GM23338 (cell line): ENCODE measurements at regions not wholly inside any gene's neighbourhood (a gene's known extent, or its start where the extent isn't known, plus 50 kb on each side); places are given as distances from the start of the nearest gene placed in this dataset.

ENCODE experiments used
- CREB1 ChIP-seq: fragments of 250-450 bp; sonication (Bioruptor Pico); IDR thresholded peaks from 2 replicates; pipeline ENCODE4 v1.5.0; 2020; ENCODE audit warnings: low read depth, mild to moderate bottlenecking, moderate library complexity
- EZH2 ChIP-seq: fragments of 200-600 bp; sonication (generic); IDR thresholded peaks from one replicate; pipeline ENCODE4 v1.8.0; 2017; ENCODE audit warnings: antibody characterized with exemption, mild to moderate bottlenecking, low read depth; ENCODE audit not compliant: unreplicated experiment
- EZH2phosphoT487 ChIP-seq: fragments of 200-600 bp; sonication (generic); IDR thresholded peaks from one replicate; pipeline ENCODE4 v1.8.1; 2018; ENCODE audit warnings: antibody characterized with exemption; ENCODE audit not compliant: unreplicated experiment
- JUNB ChIP-seq: IDR thresholded peaks from one replicate; pipeline ENCODE4 v1.6.1; 2016; ENCODE audit warnings: antibody characterized with exemption; ENCODE audit not compliant: unreplicated experiment
- POLR2AphosphoS5 ChIP-seq: IDR thresholded peaks from 2 replicates; pipeline ENCODE4 v1.6.1; 2016; ENCODE audit warnings: antibody characterized with exemption, low read depth
- STAT1 ChIP-seq: IDR thresholded peaks from one replicate; pipeline ENCODE4 v1.6.1; 2016; ENCODE audit warnings: antibody characterized with exemption; ENCODE audit not compliant: unreplicated experiment
- TF ChIP-seq, protein P1 (sequence below): IDR thresholded peaks from one replicate; pipeline ENCODE4 v1.6.1; 2018; ENCODE audit warnings: antibody characterized with exemption; ENCODE audit not compliant: unreplicated experiment
- TF ChIP-seq, protein P2 (sequence below), 2 experiments: fragments of 200-600 bp in 1 of 2; sonication (generic) in 1 of 2; conservative IDR thresholded peaks; 2 replicates each; pipeline versions ENCODE4 v1.5.1 to v1.6.1; 2016 to 2017; ENCODE audit warnings: antibody characterized with exemption in 2 of 2, low read depth in 2 of 2, mild to moderate bottlenecking in 2 of 2, moderate library complexity in 1 of 2
- TF ChIP-seq, protein P3 (sequence below): IDR thresholded peaks from 2 replicates; pipeline ENCODE4 v1.6.1; 2016; ENCODE audit warnings: antibody characterized with exemption

DNA sequence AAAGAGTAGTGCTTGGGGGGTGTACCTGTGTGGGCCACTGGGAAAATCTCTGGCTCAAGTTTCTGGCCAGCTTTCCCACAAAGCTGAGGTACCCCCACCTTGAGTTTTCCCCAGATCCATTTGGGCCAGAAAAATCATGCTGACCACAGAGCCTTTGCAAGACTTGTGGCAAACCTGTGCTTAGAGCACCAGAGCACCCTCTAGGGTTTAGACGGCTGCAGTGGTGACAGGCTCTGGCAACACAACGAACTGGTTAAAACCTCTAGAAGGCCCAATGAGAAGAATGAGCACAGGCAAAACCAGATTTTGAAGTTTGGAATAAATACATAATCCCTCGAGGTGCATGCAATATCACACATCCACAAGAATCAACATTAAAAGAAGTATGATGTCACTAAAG, 290.7 kb upstream of the FOLH1 start:
- TF ChIP-seq, protein P1, sequence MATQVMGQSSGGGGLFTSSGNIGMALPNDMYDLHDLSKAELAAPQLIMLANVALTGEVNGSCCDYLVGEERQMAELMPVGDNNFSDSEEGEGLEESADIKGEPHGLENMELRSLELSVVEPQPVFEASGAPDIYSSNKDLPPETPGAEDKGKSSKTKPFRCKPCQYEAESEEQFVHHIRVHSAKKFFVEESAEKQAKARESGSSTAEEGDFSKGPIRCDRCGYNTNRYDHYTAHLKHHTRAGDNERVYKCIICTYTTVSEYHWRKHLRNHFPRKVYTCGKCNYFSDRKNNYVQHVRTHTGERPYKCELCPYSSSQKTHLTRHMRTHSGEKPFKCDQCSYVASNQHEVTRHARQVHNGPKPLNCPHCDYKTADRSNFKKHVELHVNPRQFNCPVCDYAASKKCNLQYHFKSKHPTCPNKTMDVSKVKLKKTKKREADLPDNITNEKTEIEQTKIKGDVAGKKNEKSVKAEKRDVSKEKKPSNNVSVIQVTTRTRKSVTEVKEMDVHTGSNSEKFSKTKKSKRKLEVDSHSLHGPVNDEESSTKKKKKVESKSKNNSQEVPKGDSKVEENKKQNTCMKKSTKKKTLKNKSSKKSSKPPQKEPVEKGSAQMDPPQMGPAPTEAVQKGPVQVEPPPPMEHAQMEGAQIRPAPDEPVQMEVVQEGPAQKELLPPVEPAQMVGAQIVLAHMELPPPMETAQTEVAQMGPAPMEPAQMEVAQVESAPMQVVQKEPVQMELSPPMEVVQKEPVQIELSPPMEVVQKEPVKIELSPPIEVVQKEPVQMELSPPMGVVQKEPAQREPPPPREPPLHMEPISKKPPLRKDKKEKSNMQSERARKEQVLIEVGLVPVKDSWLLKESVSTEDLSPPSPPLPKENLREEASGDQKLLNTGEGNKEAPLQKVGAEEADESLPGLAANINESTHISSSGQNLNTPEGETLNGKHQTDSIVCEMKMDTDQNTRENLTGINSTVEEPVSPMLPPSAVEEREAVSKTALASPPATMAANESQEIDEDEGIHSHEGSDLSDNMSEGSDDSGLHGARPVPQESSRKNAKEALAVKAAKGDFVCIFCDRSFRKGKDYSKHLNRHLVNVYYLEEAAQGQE = no peak
- TF ChIP-seq, protein P2, sequence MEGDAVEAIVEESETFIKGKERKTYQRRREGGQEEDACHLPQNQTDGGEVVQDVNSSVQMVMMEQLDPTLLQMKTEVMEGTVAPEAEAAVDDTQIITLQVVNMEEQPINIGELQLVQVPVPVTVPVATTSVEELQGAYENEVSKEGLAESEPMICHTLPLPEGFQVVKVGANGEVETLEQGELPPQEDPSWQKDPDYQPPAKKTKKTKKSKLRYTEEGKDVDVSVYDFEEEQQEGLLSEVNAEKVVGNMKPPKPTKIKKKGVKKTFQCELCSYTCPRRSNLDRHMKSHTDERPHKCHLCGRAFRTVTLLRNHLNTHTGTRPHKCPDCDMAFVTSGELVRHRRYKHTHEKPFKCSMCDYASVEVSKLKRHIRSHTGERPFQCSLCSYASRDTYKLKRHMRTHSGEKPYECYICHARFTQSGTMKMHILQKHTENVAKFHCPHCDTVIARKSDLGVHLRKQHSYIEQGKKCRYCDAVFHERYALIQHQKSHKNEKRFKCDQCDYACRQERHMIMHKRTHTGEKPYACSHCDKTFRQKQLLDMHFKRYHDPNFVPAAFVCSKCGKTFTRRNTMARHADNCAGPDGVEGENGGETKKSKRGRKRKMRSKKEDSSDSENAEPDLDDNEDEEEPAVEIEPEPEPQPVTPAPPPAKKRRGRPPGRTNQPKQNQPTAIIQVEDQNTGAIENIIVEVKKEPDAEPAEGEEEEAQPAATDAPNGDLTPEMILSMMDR (conservative IDR thresholded peaks at IDR 0.05; ENCODE audit: low read depth in 2 of 2) = peak; percentile 25 to 54; a peak in 3 of 4 replicates
- TF ChIP-seq, protein P3, sequence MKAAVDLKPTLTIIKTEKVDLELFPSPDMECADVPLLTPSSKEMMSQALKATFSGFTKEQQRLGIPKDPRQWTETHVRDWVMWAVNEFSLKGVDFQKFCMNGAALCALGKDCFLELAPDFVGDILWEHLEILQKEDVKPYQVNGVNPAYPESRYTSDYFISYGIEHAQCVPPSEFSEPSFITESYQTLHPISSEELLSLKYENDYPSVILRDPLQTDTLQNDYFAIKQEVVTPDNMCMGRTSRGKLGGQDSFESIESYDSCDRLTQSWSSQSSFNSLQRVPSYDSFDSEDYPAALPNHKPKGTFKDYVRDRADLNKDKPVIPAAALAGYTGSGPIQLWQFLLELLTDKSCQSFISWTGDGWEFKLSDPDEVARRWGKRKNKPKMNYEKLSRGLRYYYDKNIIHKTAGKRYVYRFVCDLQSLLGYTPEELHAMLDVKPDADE = no peak
- no peak for TF ChIP-seq EZH2
- TF ChIP-seq POLR2AphosphoS5 = no peak
- TF ChIP-seq CREB1 (CRISPR knock-in tag) = no peak
- TF ChIP-seq EZH2phosphoT487 = no peak
- TF ChIP-seq STAT1 = no peak
- no peak for TF ChIP-seq JUNB
